H7 (cell line): ENCODE measurements at regions not wholly inside any gene's neighbourhood (a gene's known extent, or its start where the extent isn't known, plus 50 kb on each side); places are given as distances from the start of the nearest gene placed in this dataset.
"Not testable (repeated sequence)": the region's sequence is repeated elsewhere in the genome, so short reads cannot be mapped to it uniquely, and the experiment has no call there.

ENCODE experiments used
- DNase-seq: peaks from one replicate; pipeline ENCODE4 v3.0.0; 2012
- H3K27me3 ChIP-seq: 2 replicates; pipeline ENCODE4 v1.6.0; 2011; ENCODE audit warnings: mild to moderate bottlenecking, low read length; ENCODE audit not compliant: control insufficient read depth, insufficient read depth
- H3K36me3 ChIP-seq: replicated peaks from 2 replicates; pipeline ENCODE4 v1.5.1; 2011; ENCODE audit warnings: low read length; ENCODE audit not compliant: control insufficient read depth, insufficient read depth
- H3K4me3 ChIP-seq: 2 replicates; pipeline ENCODE4 v1.5.1; 2011; ENCODE audit warnings: low read depth, mild to moderate bottlenecking, control low read depth, low read length, moderate library complexity; ENCODE audit not compliant: insufficient read depth

- Histone ChIP-seq H3K4me3 (no peak overlapping the region), H3K27me3 (no peaks in the 10 kb centered on the region), H3K36me3 (no peaks in the 10 kb centered on the region)
- DNase-seq: no peak
Measured at GRCh38 chr10:84957427-84957826, 629.0 kb downstream of the CCSER2 start.

- no peak overlapping the region for H3K4me3 ChIP-seq
- H3K27me3 ChIP-seq: no peaks in the 10 kb centered on the region
- no peak for DNase-seq
Measured at GRCh38 chr10:84965468-84965867, 637.1 kb downstream of the CCSER2 start.

GRCh38 chr10:84966708-84967441 lies 638.5 kb downstream of the CCSER2 start:
- peak; percentile 15 for DNase-seq
- no peak overlapping the region for H3K4me3 ChIP-seq
- no peaks in the 10 kb centered on the region for H3K27me3 ChIP-seq
- H3K36me3 ChIP-seq: no peaks in the 10 kb centered on the region

More at GRCh38 chr10:84965468-84965867, 637.1 kb downstream of the CCSER2 start:
- no peaks in the 10 kb centered on the region for H3K36me3 ChIP-seq

GRCh38 chr10:84969297-84969696 lies 640.9 kb downstream of the CCSER2 start:
- DNase-seq, H3K4me3 ChIP-seq, H3K36me3 ChIP-seq, H3K27me3 ChIP-seq: not testable (repeated sequence)

- H3K36me3 ChIP-seq: no peaks in the 10 kb centered on the region
- H3K4me3 ChIP-seq: no peak overlapping the region
- no peaks in the 10 kb centered on the region for H3K27me3 ChIP-seq
- DNase-seq: no peak
Measured at GRCh38 chr10:84987039-84987438, 658.6 kb downstream of the CCSER2 start.

- Histone ChIP-seq H3K36me3 (no peaks in the 10 kb centered on the region), H3K4me3 (no peak overlapping the region), H3K27me3 (no peaks in the 10 kb centered on the region)
- no peak for DNase-seq
Measured at GRCh38 chr10:84988011-84988410, 659.6 kb downstream of the CCSER2 start.

GRCh38 chr10:84990713-84991112 lies 662.3 kb downstream of the CCSER2 start:
- DNase-seq: no peak
- Histone ChIP-seq H3K4me3 (no peak overlapping the region), H3K27me3 (no peaks in the 10 kb centered on the region), H3K36me3 (no peaks in the 10 kb centered on the region)

GRCh38 chr10:84991301-84991700 lies 662.9 kb downstream of the CCSER2 start:
- DNase-seq: no peak
- no peaks in the 10 kb centered on the region for H3K27me3 ChIP-seq
- H3K4me3 ChIP-seq: no peak overlapping the region
- no peaks in the 10 kb centered on the region for H3K36me3 ChIP-seq

GRCh38 chr10:84993251-84994035 lies 665.1 kb downstream of the CCSER2 start:
- Histone ChIP-seq H3K36me3 (no peaks in the 10 kb centered on the region), H3K27me3 (no peaks in the 10 kb centered on the region), H3K4me3 (no peak overlapping the region)
- no peak for DNase-seq

- Histone ChIP-seq H3K36me3 (no peaks in the 10 kb centered on the region), H3K27me3 (no peaks in the 10 kb centered on the region), H3K4me3 (no peak overlapping the region)
- DNase-seq: no peak
Measured at GRCh38 chr10:84994722-84995121, 666.3 kb downstream of the CCSER2 start.

GRCh38 chr10:84996580-84996979 lies 668.2 kb downstream of the CCSER2 start:
- H3K27me3 ChIP-seq: no peaks in the 10 kb centered on the region
- H3K4me3 ChIP-seq: no peak overlapping the region
- no peaks in the 10 kb centered on the region for H3K36me3 ChIP-seq
- DNase-seq: no peak

- Histone ChIP-seq H3K36me3 (no peaks in the 10 kb centered on the region), H3K4me3 (no peak overlapping the region), H3K27me3 (no peaks in the 10 kb centered on the region)
- DNase-seq: no peak
Measured at GRCh38 chr10:84997870-84998269, 669.5 kb downstream of the CCSER2 start.

- Histone ChIP-seq H3K4me3 (no peak overlapping the region), H3K36me3 (no peaks in the 10 kb centered on the region), H3K27me3 (no peaks in the 10 kb centered on the region)
- no peak for DNase-seq
Measured at GRCh38 chr10:84999929-85000328, 671.5 kb downstream of the CCSER2 start.

- H3K36me3 ChIP-seq: no peaks in the 10 kb centered on the region
- DNase-seq: no peak
Measured at GRCh38 chr10:85003083-85003482, 674.7 kb downstream of the CCSER2 start.

GRCh38 chr10:85008488-85009184 lies 680.2 kb downstream of the CCSER2 start:
- Histone ChIP-seq H3K36me3 (no peaks in the 10 kb centered on the region), H3K27me3 (no peaks in the 10 kb centered on the region), H3K4me3 (no peak overlapping the region)
- DNase-seq: no peak

More at GRCh38 chr10:85003083-85003482, 674.7 kb downstream of the CCSER2 start:
- Histone ChIP-seq H3K4me3 (no peak overlapping the region), H3K27me3 (no peaks in the 10 kb centered on the region)
